D721Med (cell line): ENCODE measurements at regions not wholly inside any gene's neighbourhood (a gene's known extent, or its start where the extent isn't known, plus 50 kb on each side); places are given as distances from the start of the nearest gene placed in this dataset.

Source experiments
- DNase-seq: peaks from one replicate; pipeline ENCODE4 v3.0.0; 2011; ENCODE audit warnings: low spot score; ENCODE audit not compliant: insufficient read length
- FAIRE-seq: peaks from 2 replicates; lab custom pipeline; 2011; peaks lifted over from hg19 to GRCh38; lab: Jason Lieb, UNC
- TF ChIP-seq, protein P1 (sequence below): IDR thresholded peaks from 2 replicates; pipeline ENCODE4 v1.5.1; 2012; ENCODE audit warnings: mild to moderate bottlenecking, control low read depth; ENCODE audit not compliant: insufficient read depth; ENCODE audit errors: missing control alignments

- DNase-seq: no peak
These were observed 481.0 kb downstream of the PRR32 start for GRCh38 chrX:127300511-127300910.

DNA sequence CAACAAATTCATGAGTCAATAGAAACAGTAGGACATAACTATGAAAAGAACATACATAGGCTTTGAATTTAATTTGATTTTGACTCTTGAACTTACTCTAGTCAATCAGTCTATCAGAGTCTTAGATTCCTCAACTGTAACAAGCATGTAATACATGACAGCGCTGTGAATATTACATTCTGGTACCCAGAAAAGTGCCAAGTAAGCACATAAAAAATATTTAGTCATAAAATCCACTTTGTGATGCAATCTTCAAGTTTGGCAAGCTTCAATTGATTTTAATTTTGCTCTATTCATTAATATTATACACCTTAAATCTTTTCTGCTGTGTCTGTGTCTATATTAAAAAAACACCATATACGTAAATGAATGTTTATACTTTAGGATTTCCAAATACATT, 483.3 kb downstream of the PRR32 start:
- TF ChIP-seq, protein P1, sequence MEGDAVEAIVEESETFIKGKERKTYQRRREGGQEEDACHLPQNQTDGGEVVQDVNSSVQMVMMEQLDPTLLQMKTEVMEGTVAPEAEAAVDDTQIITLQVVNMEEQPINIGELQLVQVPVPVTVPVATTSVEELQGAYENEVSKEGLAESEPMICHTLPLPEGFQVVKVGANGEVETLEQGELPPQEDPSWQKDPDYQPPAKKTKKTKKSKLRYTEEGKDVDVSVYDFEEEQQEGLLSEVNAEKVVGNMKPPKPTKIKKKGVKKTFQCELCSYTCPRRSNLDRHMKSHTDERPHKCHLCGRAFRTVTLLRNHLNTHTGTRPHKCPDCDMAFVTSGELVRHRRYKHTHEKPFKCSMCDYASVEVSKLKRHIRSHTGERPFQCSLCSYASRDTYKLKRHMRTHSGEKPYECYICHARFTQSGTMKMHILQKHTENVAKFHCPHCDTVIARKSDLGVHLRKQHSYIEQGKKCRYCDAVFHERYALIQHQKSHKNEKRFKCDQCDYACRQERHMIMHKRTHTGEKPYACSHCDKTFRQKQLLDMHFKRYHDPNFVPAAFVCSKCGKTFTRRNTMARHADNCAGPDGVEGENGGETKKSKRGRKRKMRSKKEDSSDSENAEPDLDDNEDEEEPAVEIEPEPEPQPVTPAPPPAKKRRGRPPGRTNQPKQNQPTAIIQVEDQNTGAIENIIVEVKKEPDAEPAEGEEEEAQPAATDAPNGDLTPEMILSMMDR: no peak
- DNase-seq (no peak), FAIRE-seq (no peak)

More at GRCh38 chrX:127300511-127300910, 481.0 kb downstream of the PRR32 start:
- TF ChIP-seq, protein P1: no peak
- no peak for FAIRE-seq

DNA sequence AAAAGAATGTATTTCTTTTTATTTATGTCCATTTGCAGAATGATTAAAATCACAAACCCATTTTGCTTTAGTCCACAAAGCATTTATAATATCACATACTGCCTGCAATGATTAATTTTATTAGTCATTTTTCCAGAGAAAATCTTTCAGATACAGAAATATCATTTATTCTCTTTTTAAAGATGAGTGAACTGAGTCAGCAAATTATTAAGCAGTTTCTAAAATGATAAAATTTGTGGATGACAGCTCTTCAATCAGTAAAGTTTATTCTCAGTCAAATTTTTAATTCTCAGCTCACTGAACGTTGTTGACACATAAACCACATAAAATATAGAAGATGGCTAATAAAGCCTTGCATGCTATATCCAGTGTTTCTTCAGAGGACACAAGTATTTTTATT, 485.5 kb downstream of the PRR32 start:
- peak; percentile 41 for FAIRE-seq
- DNase-seq: no peak
- TF ChIP-seq, protein P1: no peak

- no peak for DNase-seq
- TF ChIP-seq, protein P1: no peak
- FAIRE-seq: no peak
These were observed 486.7 kb downstream of the PRR32 start for GRCh38 chrX:127306262-127306661.

DNA sequence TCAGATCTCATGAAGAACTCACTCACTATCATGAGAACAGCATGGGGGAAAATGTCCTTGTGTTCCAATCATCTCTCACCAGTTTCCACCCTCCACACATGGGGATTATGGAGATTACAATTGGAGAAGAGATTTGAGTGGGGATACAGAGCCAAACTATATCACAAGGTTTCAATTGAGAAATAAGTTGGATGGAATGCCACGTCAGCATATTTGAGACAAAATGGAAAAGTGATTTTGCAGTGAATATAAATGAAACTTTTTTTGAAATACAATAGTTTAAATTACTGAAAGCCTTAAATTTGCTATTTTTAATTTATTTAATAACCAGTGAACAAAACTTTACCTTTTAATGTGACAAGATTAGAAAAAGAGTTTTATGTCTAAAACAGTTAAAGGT, 494.1 kb downstream of the PRR32 start:
- FAIRE-seq (no peak), DNase-seq (no peak)
- TF ChIP-seq, protein P1: no peak

DNA sequence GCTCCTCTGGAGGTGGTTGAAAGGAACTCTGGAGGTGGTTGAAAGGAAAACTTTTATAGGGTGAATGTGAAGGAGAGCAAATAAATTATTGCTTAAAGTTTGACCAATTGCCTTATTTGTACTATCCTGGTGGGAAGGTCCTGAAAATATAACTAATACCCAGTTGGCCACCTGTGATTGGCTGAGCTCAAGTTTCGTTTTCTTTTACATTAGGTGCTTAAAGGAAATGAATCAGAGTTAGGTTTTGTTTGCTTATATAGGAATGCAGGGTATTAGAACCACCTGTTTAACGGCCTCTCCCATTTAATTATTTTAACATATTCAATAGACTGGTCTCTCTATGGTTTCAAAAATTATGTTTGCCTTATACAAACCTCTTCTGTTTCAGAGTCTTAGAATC, 497.6 kb downstream of the PRR32 start:
- no peak for FAIRE-seq

DNA sequence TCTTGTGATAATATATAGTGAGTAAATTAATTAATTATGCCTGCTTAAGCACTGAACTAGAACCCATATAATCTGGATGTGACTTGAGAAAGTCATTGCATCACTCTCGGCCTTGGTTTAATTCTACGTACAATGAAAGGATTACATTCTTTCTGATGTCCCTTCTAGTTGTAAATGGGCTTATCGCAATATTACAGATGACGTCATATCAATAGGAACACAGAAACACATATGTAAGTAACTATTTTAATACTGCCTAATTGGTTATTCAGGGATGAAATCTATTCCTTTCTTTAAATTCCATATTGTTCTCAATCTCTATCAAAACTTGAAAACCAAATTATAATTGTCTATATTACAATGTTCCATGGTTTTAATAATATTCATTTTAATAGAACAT, 504.6 kb downstream of the PRR32 start:
- TF ChIP-seq, protein P1: no peak
- no peak for FAIRE-seq
- DNase-seq: no peak

More for the DNA sequence above, 497.6 kb downstream of the PRR32 start:
- DNase-seq: no peak
- TF ChIP-seq, protein P1: no peak
